Neuron (in vitro differentiated cells): ENCODE measurements at regions not wholly inside any gene's neighbourhood (a gene's known extent, or its start where the extent isn't known, plus 50 kb on each side); places are given as distances from the start of the nearest gene placed in this dataset.
"Not testable (repeated sequence)": the region's sequence is repeated elsewhere in the genome, so short reads cannot be mapped to it uniquely, and the experiment has no call there.

Experiments used
- H2AFZ ChIP-seq: one replicate; pipeline ENCODE4 v1.6.1; 2013; ENCODE audit warnings: low read depth, mild to moderate bottlenecking, inconsistent platforms, low read length, moderate library complexity
- H3K27me3 ChIP-seq: one replicate; pipeline ENCODE4 v1.6.1; 2013; ENCODE audit warnings: low read length; ENCODE audit not compliant: insufficient read depth
- H3K36me3 ChIP-seq: one replicate; pipeline ENCODE4 v1.6.1; 2013; ENCODE audit warnings: low read length; ENCODE audit not compliant: insufficient read depth
- H3K4me1 ChIP-seq: one replicate; pipeline ENCODE4 v1.6.1; 2013; ENCODE audit warnings: low read length; ENCODE audit not compliant: insufficient read depth
- H3K4me3 ChIP-seq: 2 replicates; pipeline ENCODE4 v1.5.1; 2013; ENCODE audit warnings: mild to moderate bottlenecking, low read length, moderate library complexity
- H3K9me3 ChIP-seq: one replicate; pipeline ENCODE4 v1.6.1; 2013; ENCODE audit warnings: low read length

- no peaks in the 10 kb centered on the region for H3K27me3 ChIP-seq
- no peak overlapping the region for H3K4me3 ChIP-seq
- no peaks in the 10 kb centered on the region for H3K4me1 ChIP-seq
- H2AFZ ChIP-seq: no peak overlapping the region
- H3K9me3 ChIP-seq: no peaks in the 10 kb centered on the region
- no peaks in the 10 kb centered on the region for H3K36me3 ChIP-seq
Observed at GRCh38 chr5:67903121-67903520, 312.4 kb upstream of the PIK3R1 start.

- H2AFZ ChIP-seq: no peak overlapping the region
- H3K27me3 ChIP-seq: no peaks in the 10 kb centered on the region
- H3K9me3 ChIP-seq: no peaks in the 10 kb centered on the region
- H3K4me3 ChIP-seq: no peak overlapping the region
- H3K4me1 ChIP-seq: no peaks in the 10 kb centered on the region
- no peaks in the 10 kb centered on the region for H3K36me3 ChIP-seq
Observed at GRCh38 chr5:67902497-67902830, 313.1 kb upstream of the PIK3R1 start.

- Histone ChIP-seq H3K27me3 (no peaks in the 10 kb centered on the region), H3K36me3 (no peaks in the 10 kb centered on the region), H2AFZ (no peak overlapping the region), H3K4me3 (no peak overlapping the region), H3K4me1 (no peaks in the 10 kb centered on the region), H3K9me3 (no peaks in the 10 kb centered on the region)
Observed at GRCh38 chr5:67901814-67902496, 313.6 kb upstream of the PIK3R1 start.

GRCh38 chr5:67900514-67900913, 315.0 kb upstream of the PIK3R1 start:
- Histone ChIP-seq H3K9me3 (no peaks in the 10 kb centered on the region), H2AFZ (no peak overlapping the region), H3K36me3 (no peaks in the 10 kb centered on the region), H3K4me1 (no peaks in the 10 kb centered on the region), H3K4me3 (no peak overlapping the region), H3K27me3 (no peaks in the 10 kb centered on the region)

- Histone ChIP-seq H3K4me3 (no peak overlapping the region), H2AFZ (no peak overlapping the region), H3K27me3 (no peaks in the 10 kb centered on the region), H3K4me1 (no peaks in the 10 kb centered on the region), H3K9me3 (no peaks in the 10 kb centered on the region), H3K36me3 (no peaks in the 10 kb centered on the region)
Observed at GRCh38 chr5:67897980-67898379, 317.6 kb upstream of the PIK3R1 start.

GRCh38 chr5:67897431-67897830, 318.1 kb upstream of the PIK3R1 start:
- no peaks in the 10 kb centered on the region for H3K9me3 ChIP-seq
- H3K4me3 ChIP-seq: no peak overlapping the region
- H2AFZ ChIP-seq: no peak overlapping the region
- H3K4me1 ChIP-seq: no peaks in the 10 kb centered on the region
- H3K27me3 ChIP-seq: no peaks in the 10 kb centered on the region
- no peaks in the 10 kb centered on the region for H3K36me3 ChIP-seq

GRCh38 chr5:67896930-67897313, 318.6 kb upstream of the PIK3R1 start:
- no peaks in the 10 kb centered on the region for H3K4me1 ChIP-seq
- no peak overlapping the region for H3K4me3 ChIP-seq
- no peaks in the 10 kb centered on the region for H3K27me3 ChIP-seq
- no peaks in the 10 kb centered on the region for H3K9me3 ChIP-seq
- no peaks in the 10 kb centered on the region for H3K36me3 ChIP-seq
- no peak overlapping the region for H2AFZ ChIP-seq

GRCh38 chr5:67896311-67896929, 319.1 kb upstream of the PIK3R1 start:
- Histone ChIP-seq H3K9me3 (no peaks in the 10 kb centered on the region), H3K4me1 (no peaks in the 10 kb centered on the region), H3K36me3 (no peaks in the 10 kb centered on the region), H2AFZ (no peak overlapping the region), H3K4me3 (no peak overlapping the region), H3K27me3 (no peaks in the 10 kb centered on the region)

GRCh38 chr5:67889870-67890269, 325.7 kb upstream of the PIK3R1 start:
- H3K9me3 ChIP-seq, H3K27me3 ChIP-seq, H3K4me1 ChIP-seq, H2AFZ ChIP-seq, H3K36me3 ChIP-seq, H3K4me3 ChIP-seq: not testable (repeated sequence)

GRCh38 chr5:67887748-67888161, 327.8 kb upstream of the PIK3R1 start:
- H3K36me3 ChIP-seq: no peaks in the 10 kb centered on the region
- no peak overlapping the region for H2AFZ ChIP-seq
- H3K27me3 ChIP-seq: no peaks in the 10 kb centered on the region
- H3K9me3 ChIP-seq: no peaks in the 10 kb centered on the region
- H3K4me3 ChIP-seq: no peak overlapping the region
- H3K4me1 ChIP-seq: peaks cover 6% of the 10 kb centered on the region

- no peaks in the 10 kb centered on the region for H3K9me3 ChIP-seq
- H2AFZ ChIP-seq: no peak overlapping the region
- H3K36me3 ChIP-seq: no peaks in the 10 kb centered on the region
- no peaks in the 10 kb centered on the region for H3K27me3 ChIP-seq
- H3K4me1 ChIP-seq: peaks cover 6% of the 10 kb centered on the region
- H3K4me3 ChIP-seq: no peak overlapping the region
Observed at GRCh38 chr5:67886761-67887160, 328.8 kb upstream of the PIK3R1 start.

- H3K36me3 ChIP-seq: no peaks in the 10 kb centered on the region
Observed at GRCh38 chr5:67880876-67881275, 334.7 kb upstream of the PIK3R1 start.

GRCh38 chr5:67880511-67880805, 335.1 kb upstream of the PIK3R1 start:
- Histone ChIP-seq H3K27me3 (no peaks in the 10 kb centered on the region), H3K4me3 (no peak overlapping the region), H3K36me3 (no peaks in the 10 kb centered on the region), H2AFZ (no peak overlapping the region), H3K9me3 (no peaks in the 10 kb centered on the region), H3K4me1 (no peaks in the 10 kb centered on the region)

More at GRCh38 chr5:67880876-67881275, 334.7 kb upstream of the PIK3R1 start:
- Histone ChIP-seq H3K4me3 (no peak overlapping the region), H3K27me3 (no peaks in the 10 kb centered on the region), H3K9me3 (no peaks in the 10 kb centered on the region), H3K4me1 (no peaks in the 10 kb centered on the region), H2AFZ (no peak overlapping the region)
